Ovary (tissue), 3 donors: ENCODE measurements at regions not wholly inside any gene's neighbourhood (a gene's known extent, or its start where the extent isn't known, plus 50 kb on each side); places are given as distances from the start of the nearest gene placed in this dataset.
"Not testable (repeated sequence)": the region's sequence is repeated elsewhere in the genome, so short reads cannot be mapped to it uniquely, and the experiment has no call there.

Experiments used
- CTCF ChIP-seq, 3 donors: fragments of 450-650 bp in 2 of 3; fragments of 200-600 bp in 1 of 3; IDR thresholded peaks; one replicate each; pipeline versions ENCODE4 v1.5.1 to v1.8.0; 2016 to 2022; ENCODE audit warnings: antibody characterized with exemption in 3 of 3, mild to moderate bottlenecking in 1 of 3
- EP300 ChIP-seq: sonication (generic); formaldehyde crosslinking; IDR thresholded peaks from one replicate; pipeline ENCODE4 v1.6.1; 2017; ENCODE audit warnings: antibody characterized with exemption
- POLR2A ChIP-seq: fragments of 450-650 bp; IDR thresholded peaks from one replicate; pipeline ENCODE4 v1.6.1; 2017; ENCODE audit warnings: antibody characterized with exemption, mild to moderate bottlenecking, moderate library complexity
- donor health status: DM: no; HTN: no; CAD: no.

- not testable (repeated sequence) for TF ChIP-seq CTCF (IDR thresholded peaks at IDR 0.05); POLR2A; EP300
Measured at GRCh38 chr14:57056522-57056921, 212.2 kb downstream of the EXOC5 start.
